Skin epidermis (tissue), 12 donors: ENCODE measurements at regions not wholly inside any gene's neighbourhood (a gene's known extent, or its start where the extent isn't known, plus 50 kb on each side); places are given as distances from the start of the nearest gene placed in this dataset.

Experiments used
- H3K27ac ChIP-seq, 21 experiments: fragments of 200-600 bp; sonication (generic) in 11 of 21; one replicate each; pipeline ENCODE4 v1.5.0; 2020; ENCODE audit warnings: mild to moderate bottlenecking in 3 of 21, inconsistent platforms in 2 of 21, moderate library complexity in 2 of 21
- H3K4me3 ChIP-seq, 7 experiments: fragments of 200-600 bp; sonication (generic) in 2 of 7; one replicate each; pipeline ENCODE4 v1.5.0; 2020; ENCODE audit warnings: inconsistent platforms in 2 of 7, mild to moderate bottlenecking in 2 of 7, moderate library complexity in 1 of 7

GRCh38 chr15:70510433-70510832, 252.9 kb downstream of the UACA start:
- H3K4me3 ChIP-seq: no peak overlapping the region
- no peak overlapping the region for H3K27ac ChIP-seq

GRCh38 chr15:70509731-70510143, 253.6 kb downstream of the UACA start:
- Histone ChIP-seq H3K27ac (peak overlapping the region in 4 of 21 experiments; percentile 8 to 56 (median 35)), H3K4me3 (no peak overlapping the region)

GRCh38 chr15:70509282-70509662, 254.1 kb downstream of the UACA start:
- Histone ChIP-seq H3K4me3 (no peak overlapping the region), H3K27ac (peak overlapping the region in 7 of 21 experiments; percentile 8 to 59 (median 45))

DNA sequence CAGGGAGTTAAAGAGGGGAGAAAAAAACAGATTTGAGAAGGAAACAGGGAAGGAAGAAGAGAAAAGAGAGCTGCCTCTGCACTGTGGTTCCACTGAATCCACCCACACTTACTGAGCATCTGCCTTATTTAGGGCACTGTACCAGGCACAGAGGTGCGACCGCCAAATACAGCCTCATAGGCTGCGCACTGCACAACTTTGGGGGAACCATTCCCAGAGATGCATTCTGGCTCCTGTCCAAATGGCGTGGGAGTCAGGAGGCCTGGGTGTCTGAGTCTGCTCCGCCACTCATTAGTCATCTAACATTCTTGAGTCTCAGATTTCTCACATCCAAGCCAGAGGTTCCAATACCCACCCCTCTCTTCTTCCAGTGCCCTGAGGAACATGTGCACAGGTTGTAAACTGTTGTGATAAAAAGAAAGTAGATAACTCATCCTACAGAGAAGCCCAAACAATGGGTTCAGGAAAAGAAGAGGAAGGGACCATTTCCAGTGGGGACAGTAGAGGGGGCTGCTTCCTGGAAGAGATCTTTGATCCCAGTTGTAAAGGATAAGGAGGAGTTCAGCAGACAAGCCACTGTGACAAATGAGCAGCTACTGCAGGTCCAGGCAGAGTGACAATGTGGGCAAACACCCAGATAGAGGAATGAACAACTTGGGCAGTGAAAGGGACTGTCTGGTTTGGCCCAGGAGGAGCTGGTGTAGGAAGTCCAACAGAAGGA, 254.6 kb downstream of the UACA start:
- Histone ChIP-seq H3K27ac (peak overlapping the region in 5 of 21 experiments; percentile 9 to 72 (median 53)), H3K4me3 (no peak overlapping the region)

DNA sequence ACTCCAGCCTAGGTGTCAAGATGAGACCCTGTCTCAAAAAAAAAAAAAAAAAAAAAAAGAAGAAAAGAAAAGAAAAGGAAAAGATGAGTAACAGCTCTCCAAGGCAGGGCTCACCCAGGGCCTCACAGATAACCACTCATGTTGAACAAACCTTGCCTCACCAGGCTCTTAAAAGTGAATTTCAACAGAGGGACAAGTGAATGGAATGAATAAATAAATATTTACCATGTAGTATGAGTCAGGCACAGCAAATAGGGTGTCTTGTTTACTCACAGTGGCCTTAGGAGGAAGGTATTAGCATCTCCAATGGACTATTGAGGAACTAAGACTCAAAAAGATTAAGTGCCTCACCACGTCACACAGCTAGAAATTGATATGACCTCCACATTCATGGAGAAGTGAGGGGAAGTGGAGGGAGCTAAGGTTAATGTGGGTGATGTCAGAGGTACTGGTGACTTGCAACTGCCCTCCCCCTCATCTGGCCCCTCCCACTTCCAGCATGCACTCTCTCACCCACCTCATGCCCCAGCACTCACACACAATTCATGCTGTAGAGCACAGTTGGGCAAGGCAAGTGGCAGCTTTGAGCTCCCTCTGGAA, 255.5 kb downstream of the UACA start:
- H3K4me3 ChIP-seq: no peak overlapping the region
- H3K27ac ChIP-seq: peak overlapping the region in 3 of 21 experiments; percentile 9 to 72 (median 45)

GRCh38 chr15:70505936-70506912, 257.1 kb downstream of the UACA start:
- Histone ChIP-seq H3K4me3 (no peak overlapping the region), H3K27ac (peak overlapping the region in 2 of 21 experiments; percentile 49 to 67)

DNA sequence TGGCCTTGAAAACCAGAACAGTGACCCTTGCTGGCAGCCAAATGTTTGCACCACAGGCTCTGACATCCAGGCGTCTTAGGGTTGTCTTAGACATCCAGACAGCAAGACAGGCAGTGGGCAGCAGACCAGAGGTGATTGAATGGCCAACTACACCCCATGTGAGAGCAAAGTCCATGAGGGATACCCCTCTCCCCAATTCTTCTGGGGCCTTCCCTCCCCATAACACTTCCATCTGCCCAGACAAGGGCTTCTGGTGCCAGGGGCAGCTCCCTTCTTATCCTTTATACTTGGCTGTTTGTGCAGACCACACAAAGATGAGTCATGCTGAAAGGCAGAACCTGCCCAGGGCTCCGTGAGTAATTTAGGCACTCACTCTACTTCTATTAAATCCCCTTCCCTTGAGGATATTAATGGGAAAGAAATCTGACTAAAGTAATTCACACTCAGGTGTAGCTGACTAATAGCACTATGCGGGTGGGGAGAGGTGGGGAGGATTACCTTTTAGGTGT, 257.9 kb downstream of the UACA start:
- no peak overlapping the region for H3K4me3 ChIP-seq
- peak overlapping the region in 8 of 21 experiments; percentile 6 to 70 (median 45) for H3K27ac ChIP-seq

- peak overlapping the region in 9 of 21 experiments; percentile 6 to 70 (median 43) for H3K27ac ChIP-seq
- no peak overlapping the region for H3K4me3 ChIP-seq
These were observed 258.4 kb downstream of the UACA start for GRCh38 chr15:70504988-70505387.

- peak overlapping the region in 9 of 21 experiments; percentile 1 to 70 (median 47) for H3K27ac ChIP-seq
These were observed 258.9 kb downstream of the UACA start for GRCh38 chr15:70504299-70504951.

DNA sequence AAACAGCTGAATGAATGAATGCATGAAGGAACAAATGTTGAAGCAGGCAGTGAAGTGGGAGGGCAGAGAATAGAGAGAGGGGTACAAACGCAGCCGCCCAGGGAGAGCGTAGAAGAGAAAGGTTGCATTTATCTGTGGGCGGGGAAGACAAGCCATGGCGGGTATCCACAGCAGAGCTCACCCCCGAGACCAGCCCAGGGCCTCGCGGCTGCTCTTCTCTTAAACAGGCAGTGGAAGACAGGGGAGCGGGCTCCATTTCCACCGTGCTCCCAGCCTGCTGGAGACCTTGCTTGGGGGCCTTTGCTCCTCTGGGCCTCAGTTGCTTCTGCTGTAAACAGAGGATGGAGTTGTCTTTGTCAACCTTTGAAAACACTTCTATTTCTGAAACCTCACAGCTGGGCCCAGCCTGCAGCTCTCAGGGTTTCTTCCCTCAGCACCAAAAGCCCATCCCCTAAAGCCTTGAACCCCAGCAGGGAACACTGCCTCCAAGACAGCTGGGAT, 259.5 kb downstream of the UACA start:
- peak overlapping the region in 9 of 21 experiments; percentile 1 to 70 (median 39) for H3K27ac ChIP-seq
- no peak overlapping the region for H3K4me3 ChIP-seq

More at GRCh38 chr15:70504299-70504951, 258.9 kb downstream of the UACA start:
- H3K4me3 ChIP-seq: no peak overlapping the region

DNA sequence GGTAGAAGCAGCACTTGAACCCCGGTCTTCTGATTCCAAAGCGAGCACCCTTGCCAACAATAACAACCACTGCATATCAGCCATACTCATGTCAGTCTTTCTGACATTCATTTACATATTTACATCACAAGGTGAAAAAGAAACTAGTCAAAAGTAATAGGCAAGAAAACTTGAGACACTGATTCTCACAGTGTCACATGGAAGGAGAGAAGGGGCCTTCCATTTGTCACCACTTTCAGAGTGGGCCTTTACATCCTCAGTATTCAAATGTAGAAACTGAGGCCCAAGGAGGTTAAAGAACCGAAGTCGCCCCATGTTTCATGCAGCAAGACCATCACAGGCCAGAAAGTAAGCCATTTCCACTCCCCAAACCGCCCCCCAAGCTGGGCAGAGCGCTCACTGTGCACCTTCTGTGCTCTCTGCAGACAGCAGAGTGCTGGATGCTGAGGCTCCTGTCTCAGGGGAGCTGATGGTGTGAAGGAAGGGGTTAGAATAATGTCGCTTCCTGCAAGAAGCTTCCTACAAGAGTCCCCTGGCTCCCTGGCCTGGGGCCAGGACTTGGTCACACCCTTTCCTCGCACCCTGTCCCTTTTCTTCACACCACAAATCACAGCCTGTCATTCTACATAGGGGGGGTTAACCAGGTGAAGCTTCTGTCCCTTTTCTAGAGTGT, 260.1 kb downstream of the UACA start:
- no peak overlapping the region for H3K4me3 ChIP-seq

GRCh38 chr15:70502529-70502928, 260.8 kb downstream of the UACA start:
- H3K4me3 ChIP-seq: no peak overlapping the region
- H3K27ac ChIP-seq: peak overlapping the region in 1 of 21 experiments; percentile 53

More for the DNA sequence above, 260.1 kb downstream of the UACA start:
- peak overlapping the region in 2 of 21 experiments; percentile 47 to 53 for H3K27ac ChIP-seq

DNA sequence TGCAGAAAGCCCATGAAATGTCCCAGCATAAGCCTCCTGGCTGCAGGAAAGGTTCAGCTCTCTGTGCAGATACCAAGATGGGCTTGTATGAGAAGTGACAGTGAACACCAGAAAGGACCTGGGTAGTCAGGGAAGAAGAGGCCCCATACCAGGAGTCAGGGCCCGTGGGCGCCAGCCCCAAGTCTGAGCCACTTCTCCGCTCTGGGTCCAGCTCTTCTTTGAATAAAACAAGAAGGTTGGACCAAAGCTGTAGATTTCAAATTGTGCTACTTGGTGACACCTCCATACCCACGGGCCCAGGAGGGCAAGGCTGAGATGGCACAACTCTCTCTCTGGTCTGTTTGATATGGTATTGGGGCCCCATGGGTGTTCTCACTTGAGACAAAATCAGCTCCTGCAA, 261.5 kb downstream of the UACA start:
- no peak overlapping the region for H3K27ac ChIP-seq
- no peak overlapping the region for H3K4me3 ChIP-seq

- Histone ChIP-seq H3K27ac (no peak overlapping the region), H3K4me3 (no peak overlapping the region)
These were observed 262.1 kb downstream of the UACA start for GRCh38 chr15:70501121-70501727.

GRCh38 chr15:70499791-70500190, 263.6 kb downstream of the UACA start:
- no peak overlapping the region for H3K27ac ChIP-seq
- H3K4me3 ChIP-seq: no peak overlapping the region

GRCh38 chr15:70498096-70498626, 265.2 kb downstream of the UACA start:
- H3K4me3 ChIP-seq: no peak overlapping the region
- no peak overlapping the region for H3K27ac ChIP-seq

- Histone ChIP-seq H3K4me3 (no peak overlapping the region), H3K27ac (no peak overlapping the region)
These were observed 265.7 kb downstream of the UACA start for GRCh38 chr15:70497661-70498060.
